NCI-H187 treated with DMSO at 0.1 percent for 48 hours (cell line): ENCODE measurements at regions not wholly inside any gene's neighbourhood (a gene's known extent, or its start where the extent isn't known, plus 50 kb on each side); places are given as distances from the start of the nearest gene placed in this dataset.
"Not testable (repeated sequence)": the region's sequence is repeated elsewhere in the genome, so short reads cannot be mapped to it uniquely, and the experiment has no call there.

ENCODE experiments used
- DNase-seq: peaks from one replicate; lab custom pipeline; 2025; lab: John Stamatoyannopoulos, UW

- no peak for DNase-seq
Observed at GRCh38 chr2:239832490-239833268, 192.5 kb downstream of the NDUFA10 start.

- no peak for DNase-seq
Observed at GRCh38 chr2:239831861-239832489, 193.2 kb downstream of the NDUFA10 start.

GRCh38 chr2:239831001-239831731 is 194.0 kb downstream of the NDUFA10 start:
- no peak for DNase-seq

GRCh38 chr2:239830121-239831000 is 194.8 kb downstream of the NDUFA10 start:
- no peak for DNase-seq

GRCh38 chr2:239829326-239829725 is 195.8 kb downstream of the NDUFA10 start:
- DNase-seq: no peak

- DNase-seq: not testable (repeated sequence)
Observed at GRCh38 chr2:239828973-239829275, 196.2 kb downstream of the NDUFA10 start.

- DNase-seq: no peak
Observed at GRCh38 chr2:239828192-239828972, 196.8 kb downstream of the NDUFA10 start.

GRCh38 chr2:239827523-239827890 is 197.6 kb downstream of the NDUFA10 start:
- no peak for DNase-seq

- DNase-seq: no peak
Observed at GRCh38 chr2:239826786-239827522, 198.2 kb downstream of the NDUFA10 start.

GRCh38 chr2:239826376-239826775 is 198.8 kb downstream of the NDUFA10 start:
- DNase-seq: no peak

- no peak for DNase-seq
Observed at GRCh38 chr2:239825705-239825979, 199.5 kb downstream of the NDUFA10 start.

- no peak for DNase-seq
Observed at GRCh38 chr2:239824866-239825704, 200.1 kb downstream of the NDUFA10 start.

GRCh38 chr2:239824046-239824694 is 201.0 kb downstream of the NDUFA10 start:
- peak; percentile 24 for DNase-seq

GRCh38 chr2:239822146-239822831 is 202.9 kb downstream of the NDUFA10 start:
- no peak for DNase-seq

GRCh38 chr2:239821694-239822075 is 203.5 kb downstream of the NDUFA10 start:
- no peak for DNase-seq

GRCh38 chr2:239820836-239821693 is 204.1 kb downstream of the NDUFA10 start:
- no peak for DNase-seq

GRCh38 chr2:239819974-239820555 is 205.1 kb downstream of the NDUFA10 start:
- no peak for DNase-seq
